Liver (tissue), 8 donors: ENCODE measurements at regions not wholly inside any gene's neighbourhood (a gene's known extent, or its start where the extent isn't known, plus 50 kb on each side); places are given as distances from the start of the nearest gene placed in this dataset.

Experiments used
- DNase-seq: peaks from one replicate; pipeline ENCODE4 v3.0.0-alpha.2; 2017; ENCODE audit warnings: low spot score
- H3K27ac ChIP-seq, 2 donors: one replicate each; pipeline ENCODE4 v1.7.0; 2013; ENCODE audit warnings: inconsistent platforms in 2 of 2, low read length in 2 of 2, control low read depth in 1 of 2, low read depth in 1 of 2, mild to moderate bottlenecking in 1 of 2
- H3K27me3 ChIP-seq, 4 donors: one replicate each; pipeline versions ENCODE4 v1.6.1 to v1.7.0; 2013; ENCODE audit warnings: low read length in 3 of 4, inconsistent platforms in 1 of 4, mild to moderate bottlenecking in 1 of 4, moderate library complexity in 1 of 4; ENCODE audit not compliant: control insufficient read depth in 4 of 4, insufficient read depth in 4 of 4
- H3K36me3 ChIP-seq, 4 donors: one replicate each; pipeline versions ENCODE4 v1.6.1 to v1.7.0; 2013; ENCODE audit warnings: low read length in 3 of 4, mild to moderate bottlenecking in 3 of 4, low read depth in 1 of 4, moderate library complexity in 1 of 4; ENCODE audit not compliant: control insufficient read depth in 4 of 4, insufficient read depth in 3 of 4
- H3K4me1 ChIP-seq, 4 donors: one replicate each; pipeline versions ENCODE4 v1.6.1 to v1.7.0; 2013; ENCODE audit warnings: low read length in 3 of 4, mild to moderate bottlenecking in 3 of 4, moderate library complexity in 1 of 4; ENCODE audit not compliant: control insufficient read depth in 4 of 4, insufficient read depth in 4 of 4
- H3K4me3 ChIP-seq, 3 donors: one replicate each; pipeline versions ENCODE4 v1.6.1 to v1.7.0; 2013; ENCODE audit warnings: low read length in 3 of 3, control low read depth in 1 of 3, low read depth in 1 of 3, mild to moderate bottlenecking in 1 of 3
- H3K9ac ChIP-seq, 2 donors: one replicate each; pipeline ENCODE4 v1.7.0; 2013; ENCODE audit warnings: low read length in 2 of 2, mild to moderate bottlenecking in 2 of 2, moderate library complexity in 2 of 2, control low read depth in 1 of 2, low read depth in 1 of 2
- H3K9me3 ChIP-seq, 4 donors: one replicate each; pipeline versions ENCODE4 v1.6.1 to v1.7.0; 2013; ENCODE audit warnings: low read length in 3 of 4; ENCODE audit not compliant: control insufficient read depth in 4 of 4
- ATF3 ChIP-seq: IDR thresholded peaks from 2 replicates; pipeline ENCODE4 v1.6.1; 2016; ENCODE audit warnings: antibody characterized with exemption
- CTCF ChIP-seq: fragments of 150-350 bp; IDR thresholded peaks from 2 replicates; pipeline ENCODE4 v1.5.1; 2017; ENCODE audit warnings: improper control_type of control experiment, low read depth, low read length; ENCODE audit not compliant: missing input control
- EGR1 ChIP-seq, 2 donors: IDR thresholded peaks; 2 replicates each; pipeline ENCODE4 v1.6.1; 2016 to 2018; ENCODE audit warnings: antibody characterized with exemption in 2 of 2, low read depth in 2 of 2
- FOXA1 ChIP-seq: IDR thresholded peaks from 2 replicates; pipeline ENCODE4 v1.6.1; 2016; ENCODE audit warnings: antibody characterized with exemption
- FOXA2 ChIP-seq: IDR thresholded peaks from 2 replicates; pipeline ENCODE4 v1.6.1; 2016; ENCODE audit warnings: antibody characterized with exemption
- GABPA ChIP-seq, 2 donors: IDR thresholded peaks in 1 of 2; conservative IDR thresholded peaks in 1 of 2; 2 replicates each; pipeline ENCODE4 v1.6.1; 2016; ENCODE audit warnings: antibody characterized with exemption in 2 of 2, mild to moderate bottlenecking in 1 of 2, moderate library complexity in 1 of 2
- HNF4A ChIP-seq, 2 donors: conservative IDR thresholded peaks; 2 replicates each; pipeline ENCODE4 v1.6.1; 2016; ENCODE audit warnings: antibody characterized with exemption in 2 of 2, mild to moderate bottlenecking in 2 of 2
- HNF4G ChIP-seq: IDR thresholded peaks from 2 replicates; pipeline ENCODE4 v1.6.1; 2016; ENCODE audit warnings: antibody characterized with exemption
- MAX ChIP-seq: IDR thresholded peaks from 2 replicates; pipeline ENCODE4 v1.6.1; 2016; ENCODE audit warnings: antibody characterized with exemption
- NR2F2 ChIP-seq: IDR thresholded peaks from 2 replicates; pipeline ENCODE4 v1.6.1; 2016; ENCODE audit warnings: antibody characterized with exemption
- RAD21 ChIP-seq, 2 donors: IDR thresholded peaks; 2 replicates each; pipeline ENCODE4 v1.6.1; 2016; ENCODE audit warnings: antibody characterized with exemption in 2 of 2, mild to moderate bottlenecking in 2 of 2
- REST ChIP-seq: IDR thresholded peaks from 2 replicates; pipeline ENCODE4 v1.6.1; 2016; ENCODE audit warnings: antibody characterized with exemption, mild to moderate bottlenecking
- RXRA ChIP-seq, 2 donors: IDR thresholded peaks; 2 replicates each; pipeline ENCODE4 v1.6.1; 2017 to 2018; ENCODE audit warnings: antibody characterized with exemption in 2 of 2, mild to moderate bottlenecking in 1 of 2
- SP1 ChIP-seq: IDR thresholded peaks from 2 replicates; pipeline ENCODE4 v1.6.1; 2018; ENCODE audit warnings: antibody characterized with exemption, mild to moderate bottlenecking
- YY1 ChIP-seq: IDR thresholded peaks from 2 replicates; pipeline ENCODE4 v1.6.1; 2016; ENCODE audit warnings: antibody characterized with exemption, mild to moderate bottlenecking
- ZBTB33 ChIP-seq: IDR thresholded peaks from 2 replicates; pipeline ENCODE4 v1.6.1; 2016; ENCODE audit warnings: antibody characterized with exemption
- WGBS: extraction: QIAGEN DNeasy Blood & Tissue Kit; methylation state at CpG from one replicate; pipeline ENCODE4 v1.1.7; 2013; 5-methylcytosine and 5-hydroxymethylcytosine counted together
- donor health status: healthy.
- donor health status: healthy.
- donor health status: healthy.
- donor health status: healthy.
- donor health status: healthy.

GRCh38 chr10:21183025-21183424 lies 285.9 kb upstream of the NEBL start:
- H3K4me1 ChIP-seq: no peaks in the 10 kb centered on the region
- H3K9me3 ChIP-seq: peaks cover 2 to 10% (median 3%) of the 10 kb centered on the region in 4 donors
- H3K4me3 ChIP-seq: no peak overlapping the region
- no peaks in the 10 kb centered on the region for H3K27me3 ChIP-seq
- no peaks in the 10 kb centered on the region for H3K36me3 ChIP-seq
- H3K27ac ChIP-seq: no peak overlapping the region
- no peak for TF ChIP-seq ZBTB33
- TF ChIP-seq MAX: no peak
- no peak for DNase-seq
- H3K9ac ChIP-seq: no peak overlapping the region
- WGBS: 90% methylated on average over 5 of the region's 5 CpGs

GRCh38 chr10:21181451-21181850 lies 284.3 kb upstream of the NEBL start:
- H3K4me1 ChIP-seq: no peaks in the 10 kb centered on the region
- no peak for TF ChIP-seq HNF4A (conservative IDR thresholded peaks at IDR 0.05)
- TF ChIP-seq FOXA2: no peak
- no peak for TF ChIP-seq SP1
- no peak for TF ChIP-seq CTCF
- no peak for TF ChIP-seq HNF4G
- no peak for TF ChIP-seq FOXA1
- no peak for TF ChIP-seq EGR1 (IDR thresholded peaks at IDR 0.05; ENCODE audit: low read depth in 2 of 2)
- no peak for TF ChIP-seq ATF3
- TF ChIP-seq NR2F2: no peak
- TF ChIP-seq RAD21 (IDR thresholded peaks at IDR 0.05): no peak
- TF ChIP-seq ZBTB33: no peak
- no peak for TF ChIP-seq RXRA (IDR thresholded peaks at IDR 0.05)
- TF ChIP-seq YY1: no peak
- TF ChIP-seq GABPA (IDR thresholded peaks at IDR 0.05 in 1 of 2, conservative IDR thresholded peaks at IDR 0.05 in 1 of 2): no peak
- no peak for TF ChIP-seq MAX
- TF ChIP-seq REST: no peak
- H3K27ac ChIP-seq: no peak overlapping the region
- no peaks in the 10 kb centered on the region for H3K36me3 ChIP-seq
- peaks cover 2 to 10% (median 3%) of the 10 kb centered on the region in 4 donors for H3K9me3 ChIP-seq
- H3K27me3 ChIP-seq: no peaks in the 10 kb centered on the region
- 73% methylated on average over 7 of the region's 7 CpGs for WGBS
- no peak overlapping the region for H3K9ac ChIP-seq
- no peak overlapping the region for H3K4me3 ChIP-seq
- DNase-seq: no peak
